ENCODE measurements at regions not wholly inside any gene's neighbourhood (a gene's known extent, or its start where the extent isn't known, plus 50 kb on each side); places are given as distances from the start of the nearest gene placed in this dataset.

DNA sequence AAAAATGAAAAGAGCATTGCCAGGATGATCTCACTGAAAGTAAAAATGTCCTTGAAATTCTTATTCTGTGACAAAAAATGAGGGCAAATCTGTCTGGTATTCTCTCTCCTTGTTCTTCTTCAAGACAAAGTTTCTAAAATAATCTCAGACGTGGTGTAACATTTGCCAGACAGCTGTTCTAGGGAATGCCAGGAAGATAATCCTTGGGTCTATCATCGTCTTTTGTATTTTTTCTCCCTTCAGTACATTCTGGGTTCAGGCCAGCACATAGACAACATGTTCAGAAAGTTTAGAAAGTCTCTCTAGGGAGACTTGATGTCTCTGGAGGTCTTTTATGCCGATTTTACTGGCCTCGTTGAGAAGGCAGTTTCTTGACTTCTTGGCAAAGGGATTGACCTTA is 121.2 kb upstream of the HES1 start:
- no peaks in the 10 kb centered on the region for H3K9me2 ChIP-seq (ENCODE audit: insufficient read depth)
- no peak overlapping the region for H3K4me3 ChIP-seq
- H3K79me2 ChIP-seq (replicated peaks; ENCODE audit: insufficient read depth) = no peaks in the 10 kb centered on the region
- TF ChIP-seq, protein P1, sequence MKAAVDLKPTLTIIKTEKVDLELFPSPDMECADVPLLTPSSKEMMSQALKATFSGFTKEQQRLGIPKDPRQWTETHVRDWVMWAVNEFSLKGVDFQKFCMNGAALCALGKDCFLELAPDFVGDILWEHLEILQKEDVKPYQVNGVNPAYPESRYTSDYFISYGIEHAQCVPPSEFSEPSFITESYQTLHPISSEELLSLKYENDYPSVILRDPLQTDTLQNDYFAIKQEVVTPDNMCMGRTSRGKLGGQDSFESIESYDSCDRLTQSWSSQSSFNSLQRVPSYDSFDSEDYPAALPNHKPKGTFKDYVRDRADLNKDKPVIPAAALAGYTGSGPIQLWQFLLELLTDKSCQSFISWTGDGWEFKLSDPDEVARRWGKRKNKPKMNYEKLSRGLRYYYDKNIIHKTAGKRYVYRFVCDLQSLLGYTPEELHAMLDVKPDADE (IDR thresholded peaks at IDR 0.05) = no peak
- TF ChIP-seq ZNF114 (CRISPR knock-in tag; IDR thresholded peaks at IDR 0.05) = no peak
- TF ChIP-seq EZH2phosphoT487 (IDR thresholded peaks at IDR 0.05; ENCODE audit: unreplicated experiment) = no peak
- TF ChIP-seq CREB1 (CRISPR knock-in tag; IDR thresholded peaks at IDR 0.05; ENCODE audit: low read depth) = no peak
- TF ChIP-seq JUNB (IDR thresholded peaks at IDR 0.05; ENCODE audit: unreplicated experiment) = no peak
- no peak for TF ChIP-seq REST (IDR thresholded peaks at IDR 0.05; ENCODE audit: unreplicated experiment)
- TF ChIP-seq CTCF (conservative IDR thresholded peaks at IDR 0.05; ENCODE audit: low read depth in 2 of 2) = no peak
- no peak for TF ChIP-seq STAT1 (IDR thresholded peaks at IDR 0.05; ENCODE audit: unreplicated experiment)
- TF ChIP-seq ZNF462 (CRISPR knock-in tag; IDR thresholded peaks at IDR 0.05) = no peak
- TF ChIP-seq POLR2AphosphoS5 (IDR thresholded peaks at IDR 0.05; ENCODE audit: low read depth) = no peak
- TF ChIP-seq NANOG (IDR thresholded peaks at IDR 0.05; ENCODE audit: borderline replicate concordance) = no peak
- Mint-ChIP-seq H3K27me3 (ENCODE audit: insufficient read depth, low read depth, poor library complexity) (no peaks in the 10 kb centered on the region), H3K27ac (no peak overlapping the region), H3K4me1 (peaks cover 8% of the 10 kb centered on the region), H3K9me3 (no peaks in the 10 kb centered on the region), H3K36me3 (ENCODE audit: low read depth) (no peaks in the 10 kb centered on the region), H3K4me3 (no peak overlapping the region)
- ATAC-seq (no peak), DNase-seq (ENCODE audit: low spot score) (no peak)
- no peaks in the 10 kb centered on the region for H3K36me3 ChIP-seq (ENCODE audit: insufficient read depth)
- no peaks in the 10 kb centered on the region for H3F3A ChIP-seq (replicated peaks; ENCODE audit: low read depth)
- H3K27me3 ChIP-seq (ENCODE audit: insufficient read depth) = no peaks in the 10 kb centered on the region
- no peak overlapping the region for H3K27ac ChIP-seq (ENCODE audit: low read depth)
- H3K4me2 ChIP-seq = no peak overlapping the region
- peaks cover 4% of the 10 kb centered on the region; the same call in 1 of the 2 replicates for H3K4me1 ChIP-seq (ENCODE audit: insufficient read depth)
- no peak overlapping the region for H2AFZ ChIP-seq
- no peaks in the 10 kb centered on the region for H4K20me1 ChIP-seq (replicated peaks; ENCODE audit: insufficient read depth)
